ENCODE measurements at regions not wholly inside any gene's neighbourhood (a gene's known extent, or its start where the extent isn't known, plus 50 kb on each side); places are given as distances from the start of the nearest gene placed in this dataset.

- no peaks in the 10 kb centered on the region for H3K4me1 ChIP-seq (ENCODE audit: insufficient read depth, low read length)
- FAIRE-seq: no peak
- DNase-seq (ENCODE audit: low spot score): no peak
- 0% methylated on average over 1 of the region's 1 CpG for WGBS (ENCODE audit: low lambda C conversion rate)
- TF ChIP-seq NFE2L2 (IDR thresholded peaks at IDR 0.05; ENCODE audit: low read length): peak; percentile 45; the same call in 1 of the 2 replicates
- 0 out of 4 replicates have a peak, but pooled peaks of 1 of the 2 experiments have one; percentile 2 for TF ChIP-seq MAFK (conservative IDR thresholded peaks at IDR 0.05 in 1 of 2, IDR thresholded peaks at IDR 0.05 in 1 of 2; ENCODE audit: low read length in 2 of 2)
- TF ChIP-seq CREB1 (IDR thresholded peaks at IDR 0.05): 0 out of 2 replicates have a peak, but pooled peaks have one; percentile 17
- no peak for TF ChIP-seq CREB1 (CRISPR knock-in tag; IDR thresholded peaks at IDR 0.05)
- TF ChIP-seq ZNF780A (CRISPR knock-in tag; IDR thresholded peaks at IDR 0.05): no peak
- no peak for TF ChIP-seq GATA4 (IDR thresholded peaks at IDR 0.05; ENCODE audit: borderline replicate concordance, low read depth)
- no peak for ATAC-seq
- no peak overlapping the region for H3K4me2 ChIP-seq (ENCODE audit: low read depth, low read length)
- intact Hi-C loops (cut with micrococcal nuclease; ENCODE audit: unreplicated experiment): no loop called here
- H2AFZ ChIP-seq (ENCODE audit: low read length): no peak overlapping the region
- no peaks in the 10 kb centered on the region for H4K20me1 ChIP-seq (ENCODE audit: insufficient read depth, low read length)
- ChIA-PET POLR2A (no interaction called here), CTCF (ENCODE audit: low intra/inter-chr PET ratio, low total read pairs) (no interaction called here)
- BruUV-seq (replicated peaks): no TSS peak
- no peaks in the 10 kb centered on the region for H3K27me3 ChIP-seq (ENCODE audit: control insufficient read depth in 1 of 2, insufficient read depth in 2 of 2, low read length in 2 of 2)
- no peak overlapping the region for H3K9ac ChIP-seq (ENCODE audit: insufficient read depth, low read depth, low read length)
- no peak overlapping the region for H3K4me3 ChIP-seq (replicated peaks in 1 of 3; ENCODE audit: insufficient read depth in 1 of 3, low read depth in 2 of 3, low read length in 3 of 3)
- H3K27ac ChIP-seq (ENCODE audit: extremely low read length, insufficient read depth, low read length): no peak overlapping the region
- no peaks in the 10 kb centered on the region for H3K79me2 ChIP-seq (ENCODE audit: insufficient read depth, low read length)
- H3K9me3 ChIP-seq (ENCODE audit: low read length): no peaks in the 10 kb centered on the region
- in situ Hi-C loops (cut with HindIII; ENCODE audit: extremely low pct_ligation_motif_present, low pct_unique_long_range_greater_than_20kb): no loop called here
- no peaks in the 10 kb centered on the region for H3K36me3 ChIP-seq (replicated peaks in 1 of 2; ENCODE audit: control insufficient read depth in 1 of 2, insufficient read depth in 2 of 2, low read length in 2 of 2)
Observed at GRCh38 chr16:13680021-13680889, 239.7 kb upstream of the ERCC4 start.

GRCh38 chr16:13684819-13685563, 235.0 kb upstream of the ERCC4 start:
- ChIA-PET CTCF (ENCODE audit: low intra/inter-chr PET ratio, low total read pairs) (no interaction called here), POLR2A (no interaction called here)
- H3K27me3 ChIP-seq (ENCODE audit: control insufficient read depth in 1 of 2, insufficient read depth in 2 of 2, low read length in 2 of 2): peaks cover 0 to 7% of the 10 kb centered on the region in 2 experiments; a peak in 1 of 5 replicates
- intact Hi-C loops (cut with micrococcal nuclease; ENCODE audit: unreplicated experiment): no loop called here
- H3K27ac ChIP-seq (ENCODE audit: extremely low read length, insufficient read depth, low read length): no peak overlapping the region
- in situ Hi-C loops (cut with HindIII; ENCODE audit: extremely low pct_ligation_motif_present, low pct_unique_long_range_greater_than_20kb): no loop called here
- no peak overlapping the region for H2AFZ ChIP-seq (ENCODE audit: low read length)
- H3K4me3 ChIP-seq (replicated peaks in 1 of 3; ENCODE audit: insufficient read depth in 1 of 3, low read depth in 2 of 3, low read length in 3 of 3): no peak overlapping the region
- no TSS peak for BruUV-seq (replicated peaks)
- no peak overlapping the region for H3K4me2 ChIP-seq (ENCODE audit: low read depth, low read length)
- no peaks in the 10 kb centered on the region for H3K9me3 ChIP-seq (ENCODE audit: low read length)
- FAIRE-seq: no peak
- no peaks in the 10 kb centered on the region for H3K36me3 ChIP-seq (replicated peaks in 1 of 2; ENCODE audit: control insufficient read depth in 1 of 2, insufficient read depth in 2 of 2, low read length in 2 of 2)
- ATAC-seq: no peak
- H3K9ac ChIP-seq (ENCODE audit: insufficient read depth, low read depth, low read length): no peak overlapping the region
- no peaks in the 10 kb centered on the region for H4K20me1 ChIP-seq (ENCODE audit: insufficient read depth, low read length)
- 6% methylated on average over 5 of the region's 5 CpGs for WGBS (ENCODE audit: low lambda C conversion rate)
- no peaks in the 10 kb centered on the region for H3K79me2 ChIP-seq (ENCODE audit: insufficient read depth, low read length)
- TF ChIP-seq CEBPB (IDR thresholded peaks at IDR 0.05; ENCODE audit: borderline replicate concordance, low read depth, low read length) (0 out of 2 replicates have a peak, but pooled peaks have one; percentile 8), ZBTB26 (CRISPR knock-in tag; IDR thresholded peaks at IDR 0.05; ENCODE audit: borderline replicate concordance) (no peak)
- H3K4me1 ChIP-seq (ENCODE audit: insufficient read depth, low read length): no peaks in the 10 kb centered on the region
- DNase-seq (ENCODE audit: low spot score): no peak
